ENCODE measurements at regions not wholly inside any gene's neighbourhood (a gene's known extent, or its start where the extent isn't known, plus 50 kb on each side); places are given as distances from the start of the nearest gene placed in this dataset.

GRCh38 chr10:128435811-128436210 lies 309.6 kb upstream of the MKI67 start:
- H3K79me2 ChIP-seq (ENCODE audit: insufficient read depth, low read length), result no peaks in the 10 kb centered on the region
- no peaks in the 10 kb centered on the region for H3K9me3 ChIP-seq (ENCODE audit: control insufficient read depth in 1 of 2, insufficient read depth in 1 of 2, low read depth in 1 of 2, low read length in 2 of 2)
- CTCF ChIA-PET, result no interaction called here
- H3K9ac ChIP-seq (ENCODE audit: low read length), result no peak overlapping the region
- H3K4me1 ChIP-seq (ENCODE audit: control insufficient read depth in 1 of 2, insufficient read depth in 2 of 2, low read length in 2 of 2), result no peaks in the 10 kb centered on the region
- H3K27me3 ChIP-seq (ENCODE audit: insufficient read depth, low read length), result peaks cover 52% of the 10 kb centered on the region
- no peak for TF ChIP-seq TCF7L2 (IDR thresholded peaks at IDR 0.05; ENCODE audit: borderline replicate concordance, extremely low read depth, insufficient read depth, insufficient read length)
- TF ChIP-seq CTCF (IDR thresholded peaks at IDR 0.05 in 2 of 3, conservative IDR thresholded peaks at IDR 0.05 in 1 of 3; ENCODE audit: borderline replicate concordance in 1 of 3, insufficient read depth in 1 of 3, low read depth in 2 of 3, low read length in 2 of 3), result no peak
- no peak for TF ChIP-seq ATF3 (IDR thresholded peaks at IDR 0.05)
- TF ChIP-seq SP1 (IDR thresholded peaks at IDR 0.05; ENCODE audit: low read depth), result no peak
- no peak for TF ChIP-seq EGR1 (IDR thresholded peaks at IDR 0.05; ENCODE audit: low read depth)
- TF ChIP-seq RAD21 (IDR thresholded peaks at IDR 0.05; ENCODE audit: low read depth), result no peak
- no peak for TF ChIP-seq SRF (IDR thresholded peaks at IDR 0.05; ENCODE audit: low read depth)
- TF ChIP-seq ZBTB33 (IDR thresholded peaks at IDR 0.05; ENCODE audit: extremely low read depth, insufficient replicate concordance, low read length), result no peak
- no peak for TF ChIP-seq REST (IDR thresholded peaks at IDR 0.05; ENCODE audit: low read depth)
- no peak for TF ChIP-seq ZNF274 (IDR thresholded peaks at IDR 0.05; ENCODE audit: low read depth, low read length)
- POLR2A ChIA-PET, result no interaction called here
- no peak overlapping the region for H3K27ac ChIP-seq (ENCODE audit: low read depth, low read length)
- ATAC-seq (no peak), DNase-seq (ENCODE audit: low read depth, low spot score) (no peak)
- no peaks in the 10 kb centered on the region for H3K36me3 ChIP-seq (ENCODE audit: control insufficient read depth in 1 of 2, insufficient read depth in 2 of 2, low read length in 2 of 2)
- no peak overlapping the region for H2AFZ ChIP-seq (ENCODE audit: low read depth, low read length, poor library complexity, severe bottlenecking)
- H4K20me1 ChIP-seq (ENCODE audit: insufficient read depth), result no peaks in the 10 kb centered on the region
- H3K9me2 ChIP-seq (ENCODE audit: insufficient read depth), result no peaks in the 10 kb centered on the region
- no peak overlapping the region for H3K4me2 ChIP-seq (ENCODE audit: low read length)
- intact Hi-C loops (cut with micrococcal nuclease), result no loop called here
- RAD21 ChIA-PET (ENCODE audit: low non-redundant PET in 1 of 2, low total read pairs in 2 of 2, uncharacterized antibody in 2 of 2, unreplicated experiment in 2 of 2), result no interaction called here
- no peak overlapping the region for H3K4me3 ChIP-seq (replicated peaks in 1 of 2; ENCODE audit: low read depth in 1 of 2, low read length in 2 of 2)
- BruUV-seq (replicated peaks), result no TSS peak
